Activated CD4-positive, alpha-beta T cell treated with anti-CD3 and anti-CD28 coated beads, Interleukin-2, Interleukin-6, amounts not matched to agents 100 ng/mL and 50 ng/mL, durations not matched to agents 16 hours and 8 hours (primary cell): ENCODE measurements at regions not wholly inside any gene's neighbourhood (a gene's known extent, or its start where the extent isn't known, plus 50 kb on each side); places are given as distances from the start of the nearest gene placed in this dataset.
A peak's percentile ranks its signal among the peaks of the same experiment; 100 is the strongest.

ENCODE experiments used
- DNase-seq: peaks from one replicate; pipeline ENCODE4 v3.0.0-alpha.2; 2020

DNA sequence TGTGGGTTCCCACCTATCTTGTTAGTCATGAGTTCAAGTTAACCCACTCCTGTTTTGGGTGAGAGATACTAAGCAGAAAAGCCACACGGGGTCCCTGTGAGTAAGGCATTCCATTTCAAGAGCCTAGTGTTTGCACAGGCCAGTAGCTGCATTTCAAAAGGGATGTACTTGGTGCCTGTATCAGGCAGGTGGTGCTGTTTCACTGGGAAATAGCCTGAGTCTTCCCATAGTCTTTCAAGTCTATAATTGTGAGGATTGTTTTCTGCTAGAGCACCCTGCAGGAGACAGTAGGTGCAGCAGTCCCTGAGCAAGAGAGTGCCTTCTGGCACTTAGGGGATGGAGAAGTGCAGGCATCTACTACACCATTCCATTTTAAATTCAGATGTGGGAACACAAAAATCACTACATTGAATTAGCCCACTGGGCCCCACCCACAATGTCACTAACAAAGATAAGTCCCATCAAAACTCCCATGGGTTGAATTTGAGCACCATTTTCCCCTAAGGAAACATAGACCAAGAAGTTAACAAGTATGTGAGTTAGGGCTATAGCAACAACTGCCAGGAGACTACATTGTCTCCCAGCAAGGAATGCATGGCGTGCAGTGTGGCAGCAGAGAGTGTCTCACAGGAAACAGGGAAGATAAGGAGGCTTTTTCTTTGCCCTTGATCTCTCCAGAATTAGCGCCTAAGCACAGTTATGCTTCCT lies 263.2 kb downstream of the COX7C start:
- DNase-seq: peak; percentile 59

DNA sequence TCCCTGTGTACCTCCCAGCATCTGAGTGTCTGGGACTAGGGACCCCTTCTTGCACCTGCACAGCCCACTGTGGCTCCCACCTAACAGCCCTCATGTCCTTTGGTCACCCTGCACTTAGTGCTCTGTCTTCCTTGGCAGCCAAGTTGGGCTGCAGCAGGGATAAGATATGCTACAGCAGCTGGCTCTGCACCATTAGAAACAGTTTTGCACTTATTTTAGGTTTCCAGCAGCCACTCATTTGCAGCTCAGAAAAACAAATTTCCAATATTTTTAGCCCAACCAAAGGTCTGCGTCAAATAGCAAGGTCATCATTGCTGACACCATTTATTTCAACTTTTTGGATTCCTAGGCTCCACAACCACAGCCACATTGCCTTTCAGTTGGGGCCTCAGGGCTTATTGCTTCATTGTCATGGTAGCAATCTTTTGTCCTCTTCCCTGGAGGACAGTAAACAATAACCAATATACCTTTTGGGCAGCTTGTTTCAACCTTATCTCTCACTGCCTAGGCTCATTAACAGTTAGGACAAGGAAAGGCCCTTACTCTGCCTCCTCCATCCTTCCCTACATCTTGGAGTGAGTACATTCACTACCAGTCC lies 263.9 kb downstream of the COX7C start:
- DNase-seq: no peak

DNA sequence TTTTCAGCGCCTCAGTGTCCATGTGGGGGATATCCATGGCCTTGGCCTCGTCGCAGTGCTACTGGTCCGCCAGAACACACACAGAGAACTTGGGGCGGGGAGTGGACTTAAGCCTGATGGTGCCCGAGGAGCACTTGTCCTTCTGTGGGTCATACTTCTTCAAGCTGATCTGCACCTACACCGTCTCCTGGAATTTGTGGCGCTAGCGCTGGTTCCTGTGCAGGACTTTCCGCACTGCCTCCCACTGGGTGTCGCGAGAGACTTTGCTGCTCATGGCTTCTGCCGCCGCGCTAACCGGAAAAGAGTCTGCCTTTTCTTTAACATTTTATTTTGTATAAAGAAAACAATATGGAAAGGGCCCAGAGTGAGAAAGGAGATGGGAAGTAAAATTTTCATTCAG lies 266.9 kb downstream of the COX7C start:
- no peak for DNase-seq

DNA sequence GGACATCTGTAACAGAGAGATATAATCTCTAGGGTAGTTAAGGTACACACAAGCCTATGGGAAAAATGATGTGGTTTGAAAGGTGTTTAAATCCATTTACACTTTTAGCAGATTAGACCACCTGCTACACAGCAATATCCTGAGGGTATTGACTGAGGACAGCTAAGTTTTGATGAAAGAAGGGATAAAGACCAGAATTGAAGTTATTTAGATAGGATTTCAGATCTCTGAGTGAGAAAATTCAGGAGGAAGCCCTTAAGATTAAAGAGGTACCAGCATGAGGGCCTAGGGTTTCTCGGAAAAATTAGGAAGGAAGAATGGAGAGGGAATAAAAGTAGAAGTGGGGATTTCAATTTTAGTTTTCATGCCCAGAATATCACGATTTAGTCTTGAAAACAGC lies 267.3 kb downstream of the COX7C start:
- DNase-seq: no peak

DNA sequence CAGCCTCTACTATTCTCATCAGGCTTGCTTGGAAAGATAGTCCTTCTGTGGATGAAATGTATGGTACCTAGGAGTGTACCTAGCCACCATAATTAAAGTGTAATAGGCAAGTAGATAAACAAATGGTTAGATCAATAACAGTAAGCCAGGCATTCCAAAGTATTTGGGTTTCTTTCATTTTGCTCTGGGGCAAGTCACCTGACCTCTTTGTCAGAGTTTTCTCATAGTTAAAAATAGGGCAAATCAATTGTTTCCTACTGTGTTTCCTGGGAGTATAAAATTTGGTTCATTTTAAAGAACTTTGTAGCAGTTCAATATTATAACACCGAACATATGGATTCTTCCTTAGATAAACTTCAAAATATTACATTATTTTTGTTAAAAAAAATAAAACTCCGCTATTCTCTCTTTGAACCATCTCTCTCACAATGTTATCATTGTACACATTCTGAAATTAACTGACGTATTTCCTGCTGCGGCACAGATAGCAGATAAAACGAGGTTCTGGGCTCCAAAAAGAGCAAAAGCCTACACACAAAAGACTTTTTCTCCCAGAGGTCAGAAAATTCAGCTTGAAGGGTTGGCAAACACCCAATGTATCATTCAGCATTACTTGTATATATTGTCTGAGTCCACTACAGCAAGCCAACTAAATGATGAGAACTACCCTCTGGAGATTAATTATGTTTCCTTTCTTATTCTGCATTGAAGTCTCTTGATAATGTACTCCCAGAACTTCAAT lies 267.9 kb downstream of the COX7C start:
- DNase-seq: no peak

DNA sequence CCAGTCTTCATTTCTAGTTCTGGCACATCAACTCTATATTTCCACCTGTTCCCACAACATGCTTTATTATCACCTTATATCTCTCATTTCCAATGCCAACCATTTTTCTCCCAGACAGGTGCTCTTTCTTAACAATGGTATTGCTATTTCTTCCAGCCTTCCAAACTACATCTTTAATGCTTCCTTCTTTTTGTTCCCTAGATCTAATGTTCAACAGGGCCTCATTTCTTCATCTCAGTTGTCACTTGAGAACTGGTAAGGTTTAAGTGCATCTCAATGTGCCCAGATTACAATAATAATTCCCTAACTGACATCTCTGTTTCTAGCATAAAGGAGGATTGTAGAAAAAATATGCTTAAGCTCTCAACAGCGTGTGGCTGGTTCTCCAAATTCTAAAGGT lies 272.6 kb downstream of the COX7C start:
- no peak for DNase-seq

DNA sequence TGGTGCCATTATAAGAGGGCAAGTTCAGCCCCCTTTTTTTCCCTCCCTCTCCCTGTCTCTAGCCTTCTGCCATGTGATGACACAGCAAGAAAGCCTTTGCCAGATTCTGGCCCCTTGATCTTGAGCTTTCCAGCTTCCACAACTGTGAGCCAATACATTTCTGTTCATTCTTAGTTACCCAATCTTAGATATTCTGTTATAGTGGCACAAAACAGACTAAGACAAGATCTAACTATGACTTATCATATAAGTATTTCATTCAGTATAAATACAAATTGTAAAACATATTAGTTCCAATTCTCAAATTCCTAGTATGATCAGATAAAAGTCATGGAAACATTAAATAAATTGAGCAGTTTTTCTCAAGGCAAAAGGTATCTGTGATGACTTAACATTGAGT lies 276.3 kb downstream of the COX7C start:
- DNase-seq: no peak

DNA sequence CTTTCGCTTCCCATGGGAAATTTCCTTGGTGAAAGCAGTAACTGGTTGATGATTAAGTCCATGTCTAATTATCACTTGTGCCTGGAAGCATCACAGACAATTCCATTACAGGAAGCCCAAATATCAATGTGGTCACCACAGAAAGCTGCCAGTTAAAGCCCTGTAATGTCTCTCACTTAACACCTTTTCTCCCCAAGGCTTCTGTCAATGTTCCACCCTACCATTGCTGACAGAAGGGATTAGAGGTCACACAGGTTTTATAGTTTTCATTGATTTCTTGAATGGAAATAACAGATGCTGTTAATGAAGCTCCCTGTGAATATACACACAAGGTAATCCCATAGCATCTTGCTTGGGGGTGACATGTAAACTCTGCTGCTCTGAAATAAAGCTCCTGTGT lies 279.2 kb downstream of the COX7C start:
- no peak for DNase-seq

DNA sequence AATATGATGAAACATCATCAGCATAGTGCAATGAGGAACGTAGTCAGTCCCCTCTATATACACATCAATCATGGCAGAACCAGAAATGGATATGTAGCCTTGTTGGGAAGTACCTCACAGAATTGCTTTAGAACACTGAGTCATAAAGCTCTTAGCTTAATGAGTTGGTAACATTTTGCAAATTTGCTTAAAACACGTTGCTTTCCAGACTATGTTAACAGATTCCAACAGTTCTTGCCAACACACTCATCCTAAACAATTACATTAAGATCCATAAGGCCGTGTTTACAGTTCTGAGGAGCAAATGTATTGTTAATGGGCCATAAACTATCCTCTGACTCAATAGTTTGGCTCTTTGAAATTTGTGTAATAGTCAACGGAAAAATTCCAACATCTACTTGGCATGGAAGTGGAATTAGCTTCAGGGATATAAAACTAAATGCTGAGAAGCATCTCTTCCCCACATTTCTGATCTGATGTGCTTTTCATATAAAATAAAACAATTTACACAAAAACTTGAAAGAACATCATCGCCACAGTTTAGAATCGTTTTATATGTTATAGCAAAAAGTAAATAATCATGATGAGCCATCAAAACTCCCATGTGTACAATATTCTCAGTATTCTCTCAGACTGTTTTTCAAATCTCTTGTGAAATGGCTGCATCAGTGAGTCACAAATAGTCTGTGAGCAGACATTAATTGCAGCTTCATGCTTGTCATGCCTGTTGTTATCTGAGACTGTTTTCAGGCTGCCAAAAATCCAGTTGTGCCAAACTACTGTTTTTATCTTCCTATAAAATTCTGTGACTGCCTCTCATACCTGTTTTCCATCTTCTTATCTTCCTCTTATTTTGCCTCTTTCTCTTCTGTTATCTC lies 291.9 kb downstream of the COX7C start:
- no peak for DNase-seq

DNA sequence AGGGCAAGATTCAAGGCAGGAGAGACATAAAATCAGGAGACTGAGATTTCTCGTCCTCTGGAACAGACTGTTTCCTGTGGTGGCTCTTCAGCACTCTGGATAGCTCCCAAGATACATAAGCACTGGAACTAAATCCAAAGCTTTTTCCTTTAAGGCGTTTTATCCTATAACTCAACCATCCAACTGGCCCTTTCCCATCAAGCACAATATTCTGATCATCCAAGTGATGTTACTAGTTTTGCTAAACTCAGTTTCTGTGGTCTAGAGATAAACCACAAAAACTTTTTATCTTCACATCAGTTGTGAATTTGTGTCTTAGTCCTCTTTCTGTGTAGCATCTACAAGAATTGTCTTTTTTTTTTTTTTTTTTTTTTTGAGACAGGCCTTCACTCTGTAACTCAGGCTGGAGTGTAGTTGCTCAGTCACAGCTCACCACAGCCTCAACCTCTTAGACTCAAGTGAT lies 299.4 kb downstream of the COX7C start:
- peak; percentile 60 for DNase-seq

DNA sequence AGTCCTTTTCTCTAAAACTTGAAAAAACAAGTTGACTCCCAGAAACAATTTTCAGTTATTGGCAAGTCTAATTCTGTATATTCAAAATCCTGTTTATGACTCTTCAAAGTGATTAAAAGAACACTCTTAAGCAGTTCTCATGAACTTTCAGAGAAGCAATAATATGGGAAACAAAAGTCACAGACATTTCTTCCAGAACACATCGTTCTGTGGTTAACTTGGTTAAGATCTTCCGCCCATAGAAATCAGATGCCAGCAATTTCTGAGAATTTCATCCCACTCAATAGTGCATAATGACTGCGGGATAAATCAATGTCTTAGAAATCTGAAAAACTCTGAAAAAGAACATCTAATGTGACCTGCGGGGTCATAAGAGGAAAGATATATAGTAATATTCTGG lies 300.5 kb downstream of the COX7C start:
- peak; percentile 59 for DNase-seq

DNA sequence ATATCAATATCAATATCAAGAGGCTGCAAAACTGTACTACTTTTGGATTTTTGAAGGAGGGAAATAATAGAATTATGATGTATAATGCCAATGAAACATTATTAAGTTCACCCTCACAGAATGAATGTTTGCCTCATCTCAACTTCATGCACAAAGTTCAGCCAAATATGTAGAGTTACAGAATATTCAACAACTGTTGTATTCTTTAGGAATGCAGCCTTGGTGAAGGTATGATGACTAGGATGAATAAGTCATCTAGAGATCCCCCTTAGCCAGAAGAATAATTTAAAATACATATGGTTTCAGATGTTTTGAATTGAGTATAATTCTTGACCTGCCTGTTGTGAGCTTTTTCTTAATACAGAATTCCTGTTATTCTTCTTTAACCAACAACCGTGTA lies 308.3 kb downstream of the COX7C start:
- DNase-seq: no peak

DNA sequence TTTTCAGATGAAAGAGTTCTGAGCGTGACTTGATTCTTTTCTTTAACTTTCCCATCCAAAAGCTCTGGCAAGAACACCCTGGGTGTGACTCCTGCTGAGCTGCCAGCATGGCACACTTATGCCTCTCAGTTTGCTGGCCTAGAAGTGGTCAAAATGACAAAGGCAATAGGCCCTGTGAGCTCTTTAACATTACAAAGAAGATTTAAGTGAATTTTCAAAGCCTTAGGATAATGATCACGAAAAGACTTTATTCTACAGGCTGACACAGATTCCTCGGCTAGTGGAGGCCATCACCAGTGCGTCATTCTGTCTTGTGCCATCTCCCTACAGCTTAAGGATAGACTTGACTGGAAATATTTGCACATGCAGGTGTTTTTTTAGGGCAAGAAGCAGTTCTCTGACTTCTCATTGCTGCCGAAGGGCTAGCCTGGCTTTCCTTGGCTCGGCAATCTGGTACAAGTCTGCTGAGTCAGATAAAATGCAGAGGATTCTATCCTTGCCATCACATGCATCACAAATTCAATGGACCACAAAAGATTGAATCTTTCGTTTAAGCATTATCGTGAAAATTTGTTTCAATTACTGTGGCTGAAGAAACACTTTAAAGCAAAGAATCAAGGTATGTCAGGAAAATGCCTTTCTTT lies 311.5 kb downstream of the COX7C start:
- no peak for DNase-seq

DNA sequence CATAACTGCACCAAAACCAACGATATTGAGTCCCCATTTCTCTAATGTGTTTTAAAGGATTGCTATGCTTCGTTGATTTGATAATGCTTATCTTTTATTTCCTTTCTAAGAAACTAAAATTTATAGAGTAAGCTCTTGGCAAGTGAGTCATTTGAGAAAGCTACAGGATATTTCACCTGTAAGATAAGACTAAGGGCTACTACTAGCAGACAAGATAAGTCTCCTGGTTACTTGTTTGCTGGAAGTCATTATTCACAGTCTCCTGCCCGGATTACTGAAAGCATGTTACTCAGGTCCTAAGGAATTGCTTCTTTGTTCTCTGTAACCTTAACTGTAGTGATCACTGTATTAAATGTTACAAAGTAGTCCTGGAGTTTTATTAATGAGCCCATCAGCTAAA lies 315.9 kb upstream of the RASA1 start:
- no peak for DNase-seq

DNA sequence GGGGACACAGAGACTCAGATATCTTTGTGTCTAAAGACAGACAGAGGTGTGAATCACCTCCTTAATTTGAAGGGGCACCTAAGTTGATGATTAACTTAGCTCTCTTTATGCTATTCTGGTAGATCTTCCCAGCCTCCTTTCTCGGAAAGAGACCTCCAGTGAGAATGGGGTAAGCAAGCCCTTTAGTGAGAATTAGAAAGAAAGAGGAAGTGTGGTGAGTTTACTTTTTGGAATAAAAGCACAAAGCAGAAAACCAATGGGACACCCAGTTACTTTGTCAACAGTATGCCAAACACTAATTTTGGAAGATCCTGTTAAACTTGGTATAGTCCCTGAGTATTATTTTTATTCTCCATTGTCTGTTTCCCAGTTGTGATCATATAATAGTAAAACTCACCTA lies 302.8 kb upstream of the RASA1 start:
- no peak for DNase-seq

DNA sequence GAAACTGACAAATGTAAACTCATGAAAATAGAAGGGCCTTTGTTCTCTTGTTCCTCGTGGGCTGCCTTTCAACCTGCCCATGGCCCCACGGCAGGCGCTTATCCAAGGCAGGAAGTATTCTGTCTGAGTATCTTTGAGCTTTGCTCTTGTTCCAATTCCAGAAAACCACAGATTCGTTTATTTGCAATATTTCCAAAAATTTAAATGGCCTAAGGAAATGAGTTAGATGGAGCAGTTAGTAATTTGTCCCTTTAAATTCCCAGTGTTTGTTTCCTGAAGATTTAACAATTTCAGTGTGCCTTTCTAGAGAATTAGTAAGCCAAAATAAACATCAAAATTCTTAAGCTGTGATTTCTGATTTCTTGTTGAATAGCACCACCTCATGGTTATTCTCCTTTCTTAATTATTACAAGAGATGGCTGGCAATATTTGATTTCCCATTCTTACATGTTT lies 299.4 kb upstream of the RASA1 start:
- peak; percentile 18 for DNase-seq

DNA sequence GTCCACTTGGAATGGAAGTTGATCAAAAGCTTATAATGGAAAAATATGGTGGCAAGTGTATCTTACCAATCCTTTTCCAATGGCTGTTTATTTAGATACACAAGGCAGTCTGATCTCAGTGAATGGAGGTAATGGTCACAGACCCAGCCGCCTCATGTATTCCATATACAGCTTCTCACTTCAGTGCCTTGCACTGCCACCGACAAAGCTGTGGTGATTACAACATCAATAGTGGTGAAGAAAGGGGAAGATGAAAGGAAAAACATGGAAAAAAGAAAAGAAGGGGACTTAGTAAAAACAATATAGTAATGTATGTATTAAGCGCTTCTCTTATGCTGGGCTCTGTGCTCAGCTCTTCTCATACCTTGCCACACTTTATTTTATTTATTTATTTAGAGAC lies 297.3 kb upstream of the RASA1 start:
- no peak for DNase-seq

DNA sequence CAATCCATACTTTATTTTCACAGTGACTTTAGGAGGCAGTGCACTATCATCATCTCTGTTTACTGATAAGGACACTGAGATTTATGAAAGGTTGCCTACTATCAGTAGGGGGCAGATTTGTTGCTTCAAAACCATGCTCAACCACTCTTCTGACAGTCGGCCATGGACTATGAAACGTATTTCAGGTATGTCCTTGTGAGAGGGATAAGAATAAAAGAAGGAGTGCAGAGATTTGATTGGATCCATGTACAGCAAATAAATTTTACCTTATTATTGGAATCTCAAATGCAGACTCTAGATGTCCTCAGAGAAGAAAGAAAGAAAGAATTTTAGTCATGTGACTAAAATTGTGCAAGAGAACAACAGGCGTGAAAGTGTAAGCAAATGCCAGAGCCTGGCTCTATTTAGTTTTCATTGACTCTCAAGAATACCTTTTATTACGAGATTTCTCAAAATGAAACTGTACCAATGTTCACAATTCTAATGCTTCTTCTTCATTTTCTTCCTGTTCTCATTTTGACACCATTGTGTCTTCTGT lies 296.6 kb upstream of the RASA1 start:
- peak; percentile 17 for DNase-seq

DNA sequence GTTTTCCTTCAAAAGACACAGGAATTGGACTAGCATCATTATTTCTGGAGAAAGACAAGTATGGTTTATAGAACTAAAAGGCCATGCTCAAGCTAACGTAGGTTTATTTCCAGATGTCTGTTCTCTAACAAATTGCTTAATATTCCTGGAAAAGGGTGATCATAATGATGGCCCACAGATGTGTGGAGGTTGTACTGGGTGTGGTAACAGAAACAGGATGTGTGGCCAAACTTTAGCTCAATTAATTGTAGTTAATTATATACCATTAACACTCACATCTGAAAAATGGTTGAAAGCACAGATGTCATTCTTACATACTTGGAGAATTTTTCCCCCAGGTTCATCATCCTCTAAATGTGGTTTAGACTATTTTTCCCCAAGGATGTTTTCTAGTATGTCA lies 292.7 kb upstream of the RASA1 start:
- DNase-seq: no peak

DNA sequence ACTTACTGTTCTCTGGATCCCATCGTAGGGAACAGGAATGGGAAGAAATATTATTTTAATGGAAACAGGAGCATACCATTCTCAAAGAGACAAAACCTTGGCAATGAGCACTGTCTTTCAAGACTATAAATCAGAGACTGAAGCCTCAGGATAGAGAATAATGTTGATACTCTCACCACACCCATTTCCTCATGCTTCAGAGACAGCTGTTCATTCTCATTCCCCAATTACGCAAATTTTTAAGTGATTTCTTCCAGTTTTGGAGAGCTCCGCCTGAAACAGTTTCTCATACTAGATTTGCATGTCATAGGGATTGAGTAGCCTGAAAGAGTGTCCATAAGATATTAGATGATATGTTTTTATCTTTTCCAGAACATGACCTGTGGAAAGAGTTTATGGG lies 290.5 kb upstream of the RASA1 start:
- DNase-seq: no peak

DNA sequence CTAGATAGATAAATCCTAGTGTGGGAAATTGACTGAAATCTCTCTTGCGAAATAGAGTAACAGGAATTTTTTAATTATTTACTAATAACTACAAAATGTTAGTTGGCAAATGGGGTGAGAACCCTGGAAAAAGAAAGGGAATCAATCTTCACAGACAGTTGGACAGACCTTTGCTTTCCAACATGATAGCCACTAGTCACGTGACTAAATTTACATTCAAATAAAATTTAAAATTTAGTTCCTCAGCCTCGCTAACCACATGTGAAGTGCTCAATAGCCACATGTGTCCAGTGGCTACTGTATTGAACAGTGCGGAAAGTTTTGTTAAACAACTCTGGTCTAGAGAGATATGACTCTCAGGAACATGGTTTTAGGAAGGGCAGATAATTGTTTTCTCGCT lies 289.9 kb upstream of the RASA1 start:
- no peak for DNase-seq

DNA sequence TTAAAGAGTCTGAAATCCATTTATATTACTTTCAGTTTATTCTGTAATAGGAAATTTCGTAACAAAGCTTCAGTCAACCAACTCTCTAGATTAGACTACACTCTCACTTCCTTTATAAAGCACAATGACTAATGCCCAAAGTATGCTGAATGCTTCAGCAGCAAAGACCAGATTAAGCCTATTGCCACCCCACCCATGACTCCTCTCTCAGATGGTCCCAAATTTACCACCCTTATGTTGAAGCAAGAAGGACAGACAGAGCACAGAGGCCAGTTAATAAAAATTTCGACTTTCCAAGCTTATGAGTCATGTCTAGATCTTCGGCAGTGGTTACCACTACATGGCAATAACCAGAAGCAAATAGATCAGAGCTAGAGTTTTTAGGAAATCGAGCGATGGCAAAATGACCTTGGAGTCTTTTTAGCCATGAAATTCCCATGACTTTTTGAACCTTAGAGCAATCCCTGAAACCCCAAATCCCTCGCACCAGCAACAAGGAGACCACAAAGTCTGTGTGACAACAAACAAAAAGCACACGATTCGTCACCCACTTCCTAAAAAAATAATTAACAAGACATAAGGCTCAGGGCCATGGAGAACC lies 287.8 kb upstream of the RASA1 start:
- DNase-seq: peak; percentile 20
